GM12872 (cell line): ENCODE measurements at regions not wholly inside any gene's neighbourhood (a gene's known extent, or its start where the extent isn't known, plus 50 kb on each side); places are given as distances from the start of the nearest gene placed in this dataset.

Experiments
- TF ChIP-seq, protein P1 (sequence below): IDR thresholded peaks from 3 replicates; pipeline ENCODE4 v1.5.1; 2011; ENCODE audit warnings: low read depth, mild to moderate bottlenecking, low read length, moderate library complexity; ENCODE audit not compliant: insufficient read depth

DNA sequence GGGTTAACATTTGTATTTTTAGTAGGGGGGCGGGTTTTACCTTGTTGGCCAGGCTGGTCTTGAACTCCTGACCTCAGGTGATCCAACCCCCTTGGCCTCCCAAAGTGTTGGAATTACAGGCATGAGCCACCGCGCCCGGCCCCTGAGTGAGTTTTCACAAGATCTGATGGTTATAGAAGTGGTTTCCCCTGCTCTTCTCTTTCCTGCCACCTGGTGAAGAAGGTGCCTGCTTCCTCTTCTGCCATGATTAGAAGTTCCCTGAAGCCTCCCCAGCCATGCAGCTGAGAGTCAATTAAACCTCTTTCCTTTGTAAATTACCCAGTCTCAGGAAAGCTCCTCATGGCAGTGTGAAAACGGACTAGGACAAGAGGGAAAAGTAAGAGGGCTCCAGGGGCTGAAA lies 259.1 kb upstream of the PLET1 start:
- TF ChIP-seq, protein P1, sequence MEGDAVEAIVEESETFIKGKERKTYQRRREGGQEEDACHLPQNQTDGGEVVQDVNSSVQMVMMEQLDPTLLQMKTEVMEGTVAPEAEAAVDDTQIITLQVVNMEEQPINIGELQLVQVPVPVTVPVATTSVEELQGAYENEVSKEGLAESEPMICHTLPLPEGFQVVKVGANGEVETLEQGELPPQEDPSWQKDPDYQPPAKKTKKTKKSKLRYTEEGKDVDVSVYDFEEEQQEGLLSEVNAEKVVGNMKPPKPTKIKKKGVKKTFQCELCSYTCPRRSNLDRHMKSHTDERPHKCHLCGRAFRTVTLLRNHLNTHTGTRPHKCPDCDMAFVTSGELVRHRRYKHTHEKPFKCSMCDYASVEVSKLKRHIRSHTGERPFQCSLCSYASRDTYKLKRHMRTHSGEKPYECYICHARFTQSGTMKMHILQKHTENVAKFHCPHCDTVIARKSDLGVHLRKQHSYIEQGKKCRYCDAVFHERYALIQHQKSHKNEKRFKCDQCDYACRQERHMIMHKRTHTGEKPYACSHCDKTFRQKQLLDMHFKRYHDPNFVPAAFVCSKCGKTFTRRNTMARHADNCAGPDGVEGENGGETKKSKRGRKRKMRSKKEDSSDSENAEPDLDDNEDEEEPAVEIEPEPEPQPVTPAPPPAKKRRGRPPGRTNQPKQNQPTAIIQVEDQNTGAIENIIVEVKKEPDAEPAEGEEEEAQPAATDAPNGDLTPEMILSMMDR, result no peak

DNA sequence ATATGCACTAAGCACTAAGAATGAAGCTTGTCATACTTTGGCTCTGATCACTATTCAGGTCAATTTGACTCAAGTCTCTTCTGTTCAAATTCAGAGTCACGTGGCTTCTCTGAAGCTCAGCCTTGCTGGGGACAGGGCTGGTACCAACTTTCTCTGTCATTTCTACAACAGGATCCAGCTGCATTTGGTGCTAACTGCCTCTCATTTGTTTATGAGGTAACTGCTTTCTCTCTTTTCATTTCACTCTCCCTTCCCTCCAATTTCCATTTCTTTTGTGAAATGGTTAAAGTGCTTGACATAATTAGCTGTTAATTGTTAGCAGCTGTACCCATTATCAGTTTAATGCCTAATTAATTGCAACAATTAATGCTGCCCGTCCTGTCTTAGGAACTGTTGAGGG lies 259.7 kb upstream of the PLET1 start:
- TF ChIP-seq, protein P1, result no peak

DNA sequence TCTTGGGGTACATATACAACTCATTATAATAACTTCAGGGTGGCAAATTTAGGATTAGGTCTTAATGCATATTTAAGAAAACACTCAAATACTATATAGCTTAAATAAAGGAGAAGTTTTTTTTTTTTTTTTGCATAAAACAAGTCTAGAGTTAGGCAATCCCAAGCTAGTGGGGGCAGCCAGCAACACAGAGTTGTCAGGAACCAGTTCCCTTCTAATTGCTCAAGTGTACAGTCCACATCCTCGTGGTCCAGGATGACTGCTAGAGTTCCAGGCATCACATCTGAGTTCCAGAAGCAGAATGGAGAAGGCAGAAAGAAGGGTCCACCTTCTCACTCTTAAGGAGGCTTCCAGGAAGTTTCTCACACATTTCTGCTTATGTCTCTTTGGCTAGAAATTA lies 261.9 kb upstream of the PLET1 start:
- TF ChIP-seq, protein P1, result no peak

DNA sequence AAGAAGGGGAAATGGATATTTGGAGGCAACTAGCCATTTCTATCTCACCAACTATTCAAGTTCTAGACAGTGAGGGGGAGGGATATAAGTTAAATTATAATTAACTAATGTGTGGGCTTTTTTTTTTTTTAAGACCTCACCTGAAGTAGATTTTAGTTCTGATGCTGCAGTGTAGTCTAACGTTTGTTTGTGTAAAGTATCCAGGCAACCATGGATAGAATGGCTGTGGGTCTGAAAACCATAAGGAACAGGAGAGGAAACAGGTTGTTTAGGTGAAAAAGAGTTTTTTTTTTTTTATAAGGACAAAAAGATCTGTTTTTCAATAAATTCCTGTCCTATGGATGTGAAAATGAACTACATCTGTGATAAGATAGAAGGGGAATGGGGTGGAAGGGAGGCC lies 262.4 kb upstream of the PLET1 start:
- TF ChIP-seq, protein P1, result no peak

DNA sequence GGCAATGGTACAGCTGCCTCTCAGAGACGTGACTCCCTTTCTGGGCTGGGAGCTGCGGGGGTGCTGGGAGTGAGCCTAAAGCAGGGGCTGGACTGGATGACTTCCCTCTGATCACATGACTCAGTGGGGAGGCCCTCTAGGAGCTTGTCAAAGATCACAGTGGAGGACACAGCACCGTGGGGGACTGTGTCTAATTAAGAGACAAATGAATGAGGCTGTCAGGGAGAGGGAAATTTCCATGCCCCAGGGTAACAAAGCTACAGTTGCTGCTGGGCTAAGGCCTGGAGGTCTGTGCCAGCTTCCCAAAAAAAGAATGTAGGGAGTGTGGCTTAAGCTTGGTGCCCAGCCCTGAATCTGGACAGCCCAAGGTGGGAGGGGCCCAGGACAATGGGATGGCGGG lies 262.8 kb upstream of the PLET1 start:
- TF ChIP-seq, protein P1, result no peak

DNA sequence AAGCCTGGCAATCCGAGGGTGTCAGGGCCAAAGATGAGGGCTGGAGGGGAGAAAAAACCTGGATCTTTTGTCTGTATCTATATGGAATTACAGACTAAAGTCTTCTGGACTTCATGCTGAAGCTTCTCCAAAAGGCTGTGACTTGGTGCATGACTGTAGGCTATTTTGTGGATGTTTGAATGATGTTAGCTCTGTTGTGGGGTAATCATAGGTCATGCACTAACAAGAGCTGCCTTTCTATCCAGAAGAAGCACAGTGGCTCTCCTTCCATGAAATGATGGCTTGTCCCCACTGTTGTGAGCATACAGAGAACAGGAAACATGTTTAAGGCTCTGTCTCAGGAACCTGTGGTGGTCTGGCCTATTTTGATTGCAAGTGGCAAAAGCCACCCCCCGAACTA lies 263.3 kb upstream of the PLET1 start:
- TF ChIP-seq, protein P1, result no peak

DNA sequence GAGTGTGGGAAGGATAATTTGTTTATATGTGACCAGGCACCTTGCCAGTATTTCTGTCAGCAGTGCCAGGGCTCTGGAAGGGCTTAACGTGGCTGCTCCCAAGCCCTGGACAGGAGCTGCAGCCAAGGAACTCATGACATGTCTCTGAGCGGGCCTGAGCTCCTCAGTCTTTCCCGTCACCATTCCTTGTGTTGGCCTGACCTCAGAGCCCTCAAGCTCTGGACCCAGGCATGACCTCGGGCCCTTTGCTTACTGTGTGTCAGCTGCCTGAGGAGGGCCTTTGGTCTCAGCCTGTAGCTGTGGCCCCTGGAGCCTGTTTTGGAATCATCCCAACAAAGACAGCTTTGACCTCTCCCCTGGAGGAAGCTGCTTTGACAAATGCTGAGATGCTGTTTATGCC lies 264.1 kb upstream of the PLET1 start:
- TF ChIP-seq, protein P1, result no peak

DNA sequence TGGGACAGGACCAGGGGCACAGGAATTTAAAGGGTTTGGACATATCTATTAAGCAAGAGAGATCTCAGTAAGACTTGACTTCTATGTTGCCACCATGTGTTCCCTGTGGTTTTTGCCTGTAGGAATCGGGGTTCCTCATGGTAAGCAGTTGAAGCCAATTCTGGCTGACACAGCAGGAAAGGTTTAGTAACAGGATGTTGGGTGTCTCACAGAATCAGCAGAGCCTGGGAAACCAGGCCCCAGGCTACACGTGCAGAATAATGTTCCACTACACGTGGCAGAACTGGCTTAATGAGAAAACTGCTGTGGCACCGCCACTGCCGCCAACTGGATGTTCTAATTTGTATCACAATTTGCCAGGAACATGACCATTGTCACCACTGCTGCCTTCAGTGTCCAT lies 264.6 kb upstream of the PLET1 start:
- TF ChIP-seq, protein P1, result no peak
